ENCODE measurements at regions not wholly inside any gene's neighbourhood (a gene's known extent, or its start where the extent isn't known, plus 50 kb on each side); places are given as distances from the start of the nearest gene placed in this dataset.
"Not testable (repeated sequence)": the region's sequence is repeated elsewhere in the genome, so short reads cannot be mapped to it uniquely, and the experiment has no call there.

- DNase-seq (ENCODE audit: low spot score) = no peak
Observed at GRCh38 chr11:8772571-8773519, 90.3 kb downstream of the RPL27A start.

GRCh38 chr11:8773916-8774539, 91.4 kb downstream of the RPL27A start:
- no peak for DNase-seq (ENCODE audit: low spot score)

GRCh38 chr11:8774916-8775315, 92.3 kb downstream of the RPL27A start:
- not testable (repeated sequence) for DNase-seq (ENCODE audit: low spot score)

- no peak for DNase-seq (ENCODE audit: low spot score)
Observed at GRCh38 chr11:8775332-8775731, 92.7 kb downstream of the RPL27A start.

- no peak for DNase-seq (ENCODE audit: low spot score)
Observed at GRCh38 chr11:8775734-8776133, 93.1 kb downstream of the RPL27A start.

GRCh38 chr11:8776209-8776608, 93.6 kb downstream of the RPL27A start:
- no peak for DNase-seq (ENCODE audit: low spot score)

GRCh38 chr11:8777907-8778767, 95.5 kb downstream of the RPL27A start:
- DNase-seq (ENCODE audit: low spot score) = no peak

GRCh38 chr11:8779107-8779506, 96.5 kb downstream of the RPL27A start:
- no peak for DNase-seq (ENCODE audit: low spot score)

GRCh38 chr11:8779732-8780131, 97.1 kb downstream of the RPL27A start:
- DNase-seq (ENCODE audit: low spot score) = no peak

- DNase-seq (ENCODE audit: low spot score) = no peak
Observed at GRCh38 chr11:8784954-8785353, 102.4 kb downstream of the RPL27A start.

- no peak for DNase-seq (ENCODE audit: low spot score)
Observed at GRCh38 chr11:8785457-8785856, 102.9 kb downstream of the RPL27A start.

GRCh38 chr11:8785998-8786397, 103.4 kb downstream of the RPL27A start:
- DNase-seq (ENCODE audit: low spot score) = no peak

GRCh38 chr11:8786933-8787332, 104.3 kb downstream of the RPL27A start:
- DNase-seq (ENCODE audit: low spot score) = no peak

GRCh38 chr11:8787372-8787771, 104.8 kb downstream of the RPL27A start:
- DNase-seq (ENCODE audit: low spot score) = no peak

- no peak for DNase-seq (ENCODE audit: low spot score)
Observed at GRCh38 chr11:8788616-8789015, 106.0 kb downstream of the RPL27A start.

GRCh38 chr11:8789864-8790263, 107.3 kb downstream of the RPL27A start:
- no peak for DNase-seq (ENCODE audit: low spot score)

GRCh38 chr11:8790968-8791367, 108.4 kb downstream of the RPL27A start:
- no peak for DNase-seq (ENCODE audit: low spot score)

GRCh38 chr11:8792710-8793109, 110.1 kb downstream of the RPL27A start:
- no peak for DNase-seq (ENCODE audit: low spot score)

- no peak for DNase-seq (ENCODE audit: low spot score)
Observed at GRCh38 chr11:8793114-8793777, 110.7 kb downstream of the RPL27A start.

GRCh38 chr11:8794126-8794525, 111.5 kb downstream of the RPL27A start:
- no peak for DNase-seq (ENCODE audit: low spot score)

GRCh38 chr11:8794677-8795103, 112.1 kb downstream of the RPL27A start:
- no peak for DNase-seq (ENCODE audit: low spot score)

- no peak for DNase-seq (ENCODE audit: low spot score)
Observed at GRCh38 chr11:8796941-8797340, 114.0 kb upstream of the AKIP1 start.

Data from ureter (tissue), 1 donor.